Iris pigment epithelial cell (primary cell): ENCODE measurements at regions not wholly inside any gene's neighbourhood (a gene's known extent, or its start where the extent isn't known, plus 50 kb on each side); places are given as distances from the start of the nearest gene placed in this dataset.

ENCODE experiments used
- DNase-seq: peaks from one replicate; pipeline ENCODE4 v3.0.0-alpha.2; 2011; ENCODE audit warnings: low read depth

- no peak for DNase-seq
Measured at GRCh38 chr1:59022799-59023198, 239.0 kb upstream of the JUN start.

- DNase-seq = peak; percentile 46
Measured at GRCh38 chr1:59025201-59025600, 241.4 kb upstream of the JUN start.

- DNase-seq = peak; percentile 45
Measured at GRCh38 chr1:59025898-59026426, 242.1 kb upstream of the JUN start.

DNA sequence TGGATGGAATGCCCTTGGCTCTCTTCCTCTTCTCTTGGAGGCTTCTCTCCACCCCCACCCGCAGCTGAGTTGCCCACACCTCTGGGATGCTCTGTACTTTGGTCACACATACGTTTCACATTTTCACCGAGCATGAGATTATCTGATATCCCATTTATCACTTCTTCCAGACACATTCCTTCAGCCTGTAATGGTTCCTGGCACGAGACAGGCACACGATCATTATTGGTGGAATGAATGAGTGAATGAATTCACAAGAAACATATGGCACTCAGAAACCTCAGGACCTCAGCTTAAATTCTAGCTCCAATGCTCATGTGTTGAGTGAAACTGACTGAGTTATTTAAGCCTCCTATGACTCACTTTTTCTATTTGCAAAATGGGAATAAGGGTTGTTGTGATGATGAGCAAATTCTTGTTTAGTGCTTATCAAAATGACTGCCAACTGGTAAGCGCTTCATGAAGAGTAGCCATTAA is 242.7 kb upstream of the JUN start:
- DNase-seq = peak; percentile 87

DNA sequence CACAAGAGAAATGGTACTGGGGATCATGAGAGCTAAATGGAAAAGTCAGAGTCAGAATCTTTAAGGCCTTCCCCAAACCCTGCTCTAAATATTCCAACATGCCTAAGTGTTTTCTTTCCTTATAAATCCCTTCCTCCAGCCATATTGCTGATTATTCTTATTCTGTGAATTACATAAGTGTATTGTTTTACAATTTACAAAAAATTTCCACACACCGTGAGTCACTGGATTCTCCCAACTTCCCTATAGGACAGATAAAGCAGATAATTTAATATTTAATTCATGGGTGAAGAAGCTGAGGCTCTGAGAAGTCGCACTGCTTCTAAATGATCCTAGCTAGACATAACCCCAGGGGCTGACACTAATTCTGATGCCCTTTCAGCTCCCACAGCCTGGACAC is 243.3 kb upstream of the JUN start:
- DNase-seq = peak; percentile 51

GRCh38 chr1:59028048-59028447 is 244.2 kb upstream of the JUN start:
- no peak for DNase-seq

- DNase-seq = peak; percentile 86
Measured at GRCh38 chr1:59029411-59030167, 245.7 kb upstream of the JUN start.

DNA sequence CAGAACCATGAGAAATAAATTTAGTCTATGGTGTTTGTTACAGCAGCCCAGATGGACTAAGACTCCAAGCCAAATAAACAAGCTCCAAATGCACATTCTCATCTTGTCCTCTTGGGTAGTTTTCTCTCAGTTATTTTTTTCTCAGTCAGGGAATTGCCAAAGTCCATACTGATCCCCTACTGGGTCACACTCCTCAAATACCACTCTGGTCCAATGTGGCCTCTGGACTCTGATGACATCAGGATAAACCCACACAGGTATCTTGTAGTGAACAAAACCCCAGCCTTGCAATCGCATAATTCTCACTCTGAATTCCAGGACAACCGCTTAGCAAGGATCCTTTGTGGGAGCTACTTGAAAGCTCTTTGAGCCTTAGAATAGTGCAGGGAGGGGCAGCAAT is 248.4 kb upstream of the JUN start:
- DNase-seq = no peak

DNA sequence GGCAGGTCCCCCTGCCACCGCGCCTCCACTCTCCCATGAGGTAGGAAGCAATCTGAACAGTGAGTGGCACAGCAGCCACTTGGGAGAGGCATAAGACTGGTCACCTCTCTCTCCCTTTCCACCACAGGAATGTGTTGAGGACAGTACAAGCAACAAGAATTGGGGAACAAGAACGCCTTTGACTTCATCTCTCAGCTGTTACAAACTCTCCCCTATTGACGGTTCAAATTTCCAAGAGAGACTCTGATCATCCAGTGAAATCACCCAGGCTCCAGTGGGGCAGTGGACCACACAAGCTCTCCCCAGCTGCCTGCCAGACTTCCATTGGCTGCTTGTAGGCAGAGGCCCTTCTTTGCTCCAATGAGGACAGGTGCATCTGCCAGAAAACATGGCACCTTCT is 249.9 kb upstream of the JUN start:
- DNase-seq = no peak

DNA sequence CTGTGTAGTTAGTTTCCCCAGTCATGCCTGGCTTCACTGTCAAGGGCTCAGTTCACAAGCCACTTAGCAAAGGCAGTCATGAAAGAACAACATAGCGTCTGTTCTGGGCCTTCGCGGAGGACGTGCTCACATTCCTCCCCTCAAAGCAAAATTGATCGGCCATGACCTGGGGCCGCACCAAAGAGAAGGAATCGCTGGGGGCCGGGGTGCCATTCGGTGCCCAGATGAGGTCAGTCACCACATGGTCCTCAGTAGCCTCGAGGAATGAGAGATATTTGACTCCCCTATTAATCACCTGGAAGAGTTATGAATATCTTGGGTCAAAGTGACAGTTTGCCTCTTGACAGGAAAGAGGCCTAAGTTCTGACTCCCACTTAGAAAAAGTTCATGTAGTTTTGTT is 251.1 kb upstream of the JUN start:
- DNase-seq = no peak

- no peak for DNase-seq
Measured at GRCh38 chr1:59039551-59039950, 255.7 kb upstream of the JUN start.

GRCh38 chr1:59040486-59040885 is 256.4 kb upstream of the FGGY start:
- DNase-seq = no peak

GRCh38 chr1:59041646-59042277 is 255.1 kb upstream of the FGGY start:
- no peak for DNase-seq

DNA sequence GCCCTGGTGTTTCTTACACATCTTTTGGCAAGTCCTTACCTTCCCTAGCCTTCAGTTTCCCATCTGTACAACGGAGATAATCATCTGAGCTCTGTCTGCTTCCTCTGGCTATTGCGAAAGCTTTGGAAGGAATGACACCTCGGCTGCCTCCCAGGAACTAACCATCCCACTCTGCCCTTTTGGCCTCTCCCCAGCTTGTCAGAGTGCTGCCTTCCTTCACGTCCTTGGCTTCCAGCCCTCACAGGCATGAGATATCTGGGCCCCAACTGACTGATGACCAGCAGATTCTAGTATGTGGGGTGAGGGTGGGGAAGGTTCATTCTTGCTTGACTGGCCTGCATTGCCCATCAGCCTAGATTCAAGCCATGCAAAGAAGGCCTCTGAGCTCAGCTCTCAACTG is 253.1 kb upstream of the FGGY start:
- DNase-seq = peak; percentile 91

GRCh38 chr1:59044535-59045121 is 252.3 kb upstream of the FGGY start:
- DNase-seq = peak; percentile 24

GRCh38 chr1:59045137-59045536 is 251.8 kb upstream of the FGGY start:
- DNase-seq = no peak

GRCh38 chr1:59045636-59046035 is 251.3 kb upstream of the FGGY start:
- DNase-seq = no peak

GRCh38 chr1:59046134-59046533 is 250.8 kb upstream of the FGGY start:
- DNase-seq = peak; percentile 28

- DNase-seq = peak; percentile 45
Measured at GRCh38 chr1:59046730-59047157, 250.2 kb upstream of the FGGY start.

DNA sequence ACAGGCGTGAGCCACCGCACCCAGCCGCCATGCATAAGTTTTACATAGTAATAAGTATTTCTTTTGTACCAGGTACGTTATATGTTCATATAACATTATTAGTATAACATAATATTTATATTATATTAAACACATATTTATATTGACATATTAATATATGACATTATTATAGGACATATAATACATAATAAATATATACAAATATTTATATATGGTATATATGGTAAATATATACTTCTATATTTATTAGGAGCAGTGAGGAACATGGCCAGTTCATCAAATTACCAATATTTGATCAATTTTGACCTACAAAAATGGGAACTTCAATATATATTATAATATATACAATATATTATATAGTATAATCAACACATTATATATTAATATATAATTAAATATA is 245.9 kb upstream of the FGGY start:
- no peak for DNase-seq

DNA sequence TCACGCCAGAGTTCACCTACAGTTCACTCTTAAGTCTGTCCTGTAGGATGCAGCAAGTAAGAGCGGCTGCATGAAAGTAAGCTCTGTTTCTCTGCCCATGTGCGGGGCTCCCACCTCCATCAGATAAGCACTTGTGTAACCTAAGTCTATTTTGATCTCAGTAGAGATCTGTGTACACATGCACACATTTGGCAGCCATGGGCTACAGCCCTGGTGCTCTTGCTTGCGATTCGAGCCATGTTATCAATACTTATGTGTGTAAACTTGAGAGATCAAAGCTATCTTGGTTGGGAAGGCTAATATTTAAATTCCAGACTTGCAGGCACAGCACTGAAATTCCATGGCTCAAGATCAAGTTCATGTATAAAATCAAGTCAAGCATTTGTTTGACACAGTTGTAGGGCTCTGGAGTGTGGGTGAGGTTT is 244.7 kb upstream of the FGGY start:
- DNase-seq = no peak

DNA sequence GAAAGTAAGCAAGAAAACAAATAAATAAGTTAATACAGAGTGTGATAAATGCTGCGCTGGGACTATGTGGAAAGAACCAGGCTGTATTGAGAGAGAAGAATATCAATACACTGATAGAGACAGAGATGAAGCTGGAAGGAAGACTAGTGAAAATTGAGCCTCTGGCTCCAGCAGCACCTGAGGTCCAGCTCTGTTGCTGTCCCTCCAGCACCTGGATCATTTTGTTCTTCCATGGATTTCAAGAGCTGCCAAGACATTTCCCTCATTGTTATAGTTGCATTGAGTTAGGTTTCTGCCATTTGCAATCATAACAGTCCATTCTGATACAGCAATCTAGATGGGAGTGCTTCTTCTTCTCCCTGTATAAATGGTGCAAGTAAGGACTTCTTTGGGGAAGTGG is 242.7 kb upstream of the FGGY start:
- no peak for DNase-seq
